Endothelial cell of umbilical vein (primary cell): ENCODE measurements at regions not wholly inside any gene's neighbourhood (a gene's known extent, or its start where the extent isn't known, plus 50 kb on each side); places are given as distances from the start of the nearest gene placed in this dataset.

Experiments used
- BruUV-seq: library from RNA; stranded (reverse); fragments of 400-500 nt; replicated peaks from 2 replicates; lab custom pipeline; 2021; lab: Mats Ljungman, UMichigan
- CTCF ChIA-PET: fragments of 300-600, 350-600 bp; sonication (Branson Sonifier 250); formaldehyde crosslinking; loops from one replicate; lab custom pipeline; 2021; ENCODE audit warnings: antibody characterized with exemption, inconsistent platforms; lab: Charles Lee
- POLR2A ChIA-PET: fragments of 300-600, 350-600 bp; sonication (Branson Sonifier 250); formaldehyde crosslinking; loops from one replicate; lab custom pipeline; 2021; ENCODE audit warnings: antibody characterized with exemption, inconsistent platforms; lab: Charles Lee
- DNase-seq: peaks from one replicate; pipeline ENCODE4 v3.0.0-alpha.2; 2011; ENCODE audit warnings: low read depth, low spot score
- FAIRE-seq: peaks from 2 replicates; lab custom pipeline; 2011; peaks lifted over from hg19 to GRCh38; lab: Jason Lieb, UNC
- H2AFZ ChIP-seq: 2 replicates; pipeline ENCODE4 v1.6.0; 2012; ENCODE audit warnings: low read depth, low read length, control low read depth, inconsistent platforms
- H3K27ac ChIP-seq: 2 replicates; pipeline ENCODE4 v1.5.1; 2011; ENCODE audit warnings: low read depth, mild to moderate bottlenecking, control low read depth, low read length, moderate library complexity; ENCODE audit not compliant: insufficient read depth
- H3K27me3 ChIP-seq, 2 experiments: 2 replicates each; pipeline versions ENCODE4 v1.6.0 to v1.6.1; 2011; ENCODE audit warnings: low read length in 2 of 2, mixed read lengths in 1 of 2; ENCODE audit not compliant: control insufficient read depth in 2 of 2, insufficient read depth in 2 of 2
- H3K36me3 ChIP-seq, 2 experiments: 2 replicates in 1 of 2; 3 replicates in 1 of 2; pipeline ENCODE4 v1.5.1; 2011; ENCODE audit warnings: low read length in 2 of 2, mild to moderate bottlenecking in 1 of 2, moderate library complexity in 1 of 2; ENCODE audit not compliant: control insufficient read depth in 2 of 2, insufficient read depth in 2 of 2; ENCODE audit errors: extremely low read depth in 1 of 2
- H3K4me1 ChIP-seq: 3 replicates; pipeline ENCODE4 v1.5.1; 2011; ENCODE audit warnings: mild to moderate bottlenecking, low read length; ENCODE audit not compliant: control insufficient read depth, insufficient read depth; ENCODE audit errors: extremely low read depth
- H3K4me2 ChIP-seq: 2 replicates; pipeline ENCODE4 v1.6.1; 2011; ENCODE audit warnings: low read length, control low read depth, mixed read lengths; ENCODE audit not compliant: insufficient read depth
- H3K4me3 ChIP-seq, 3 experiments: fragments of 200-600 bp in 1 of 3; sonication (generic), shearing (Covaris generic) in 1 of 3; replicated peaks in 1 of 3; 2 replicates each; pipeline ENCODE4 v1.5.1; 2011 to 2016; ENCODE audit warnings: control low read depth in 3 of 3, low read length in 3 of 3, mild to moderate bottlenecking in 2 of 3, inconsistent platforms in 1 of 3, low read depth in 1 of 3, moderate library complexity in 1 of 3; ENCODE audit not compliant: insufficient read depth in 1 of 3
- H3K79me2 ChIP-seq: 2 replicates; pipeline ENCODE4 v1.6.0; 2012; ENCODE audit warnings: low read length, inconsistent platforms; ENCODE audit not compliant: control insufficient read depth, insufficient read depth
- H3K9ac ChIP-seq: replicated peaks from 2 replicates; pipeline ENCODE3; 2011; ENCODE audit warnings: low read length, control low read depth; ENCODE audit not compliant: insufficient read depth; ENCODE audit errors: extremely low read depth
- H3K9me1 ChIP-seq: replicated peaks from 3 replicates; pipeline ENCODE4 v1.6.0; 2011; ENCODE audit warnings: mild to moderate bottlenecking, low read length; ENCODE audit not compliant: control insufficient read depth, insufficient read depth; ENCODE audit errors: extremely low read depth
- H3K9me3 ChIP-seq: replicated peaks from 2 replicates; pipeline ENCODE4 v1.5.1; 2012; ENCODE audit warnings: low read length, inconsistent platforms; ENCODE audit not compliant: control insufficient read depth, insufficient read depth
- H4K20me1 ChIP-seq: replicated peaks from 2 replicates; pipeline ENCODE3; 2011; ENCODE audit warnings: mild to moderate bottlenecking, low read length; ENCODE audit not compliant: control insufficient read depth, insufficient read depth; ENCODE audit errors: extremely low read depth
- CTCF ChIP-seq, 2 donors: IDR thresholded peaks; 1 replicate in 1 of 2; 2 replicates in 1 of 2; pipeline ENCODE4 v1.5.1; 2011; ENCODE audit warnings: low read length in 2 of 2, mild to moderate bottlenecking in 2 of 2, moderate library complexity in 2 of 2, control low read depth in 1 of 2, inconsistent platforms in 1 of 2, low read depth in 1 of 2; ENCODE audit not compliant: insufficient read depth in 1 of 2; ENCODE audit errors: extremely low read depth in 1 of 2
- EZH2 ChIP-seq: IDR thresholded peaks from 2 replicates; pipeline ENCODE4 v1.6.1; 2012; ENCODE audit warnings: borderline replicate concordance, low read depth, mild to moderate bottlenecking, moderate library complexity, low read length, inconsistent platforms; ENCODE audit not compliant: severe bottlenecking
- FOS ChIP-seq: IDR thresholded peaks from 2 replicates; pipeline ENCODE4 v1.6.1; 2011; ENCODE audit warnings: mild to moderate bottlenecking, low read length, moderate library complexity, borderline replicate concordance; ENCODE audit not compliant: insufficient read depth
- GATA2 ChIP-seq: IDR thresholded peaks from 2 replicates; pipeline ENCODE4 v1.7.0; 2011; ENCODE audit warnings: low read depth, mild to moderate bottlenecking, moderate library complexity, mixed read lengths, low read length; ENCODE audit not compliant: insufficient read length, insufficient read depth
- JUN ChIP-seq: IDR thresholded peaks from 2 replicates; pipeline ENCODE4 v1.6.1; 2011; ENCODE audit warnings: borderline replicate concordance, low read depth; ENCODE audit not compliant: insufficient read length, insufficient read depth
- MAX ChIP-seq: IDR thresholded peaks from 2 replicates; pipeline ENCODE4 v1.6.1; 2011; ENCODE audit not compliant: insufficient read depth, insufficient read length
- MYC ChIP-seq: IDR thresholded peaks from one replicate; pipeline ENCODE4 v1.6.1; 2011; ENCODE audit warnings: mild to moderate bottlenecking, low read depth, low read length
- POLR2A ChIP-seq: IDR thresholded peaks from 2 replicates; pipeline ENCODE4 v1.6.1; 2012; ENCODE audit warnings: low read depth, mild to moderate bottlenecking, control low read depth, low read length
- POLR2AphosphoS5 ChIP-seq: IDR thresholded peaks from 2 replicates; pipeline ENCODE4 v1.6.1; 2012; ENCODE audit warnings: low read depth, mild to moderate bottlenecking, control low read depth, low read length, moderate library complexity; ENCODE audit not compliant: insufficient read depth
- dilution Hi-C: fragments of 300-500 bp; cut with MboI; formaldehyde crosslinking; loops from one replicate; pipeline ENCODE4 v1.15.0; 2019; ENCODE audit warnings: low sequenced_read_pairs; ENCODE audit not compliant: extremely low pct_ligation_motif_present
- intact Hi-C: fragments of 100-400 bp; cut with micrococcal nuclease; formaldehyde crosslinking; loops from one replicate; pipeline ENCODE4 v1.10.0; 2022

- FAIRE-seq, result no peak
Observed at GRCh38 chr11:134654161-134654915, 242.3 kb upstream of the B3GAT1 start.

More at GRCh38 chr11:134654161-134654915, 242.3 kb upstream of the B3GAT1 start:
- Histone ChIP-seq H3K9me3 (peaks cover 3% of the 10 kb centered on the region), H3K4me3 (no peak overlapping the region), H2AFZ (no peak overlapping the region), H4K20me1 (no peaks in the 10 kb centered on the region), H3K4me1 (no peaks in the 10 kb centered on the region), H3K27me3 (no peaks in the 10 kb centered on the region), H3K79me2 (no peaks in the 10 kb centered on the region), H3K4me2 (no peak overlapping the region), H3K27ac (no peak overlapping the region), H3K9ac (no peak overlapping the region), H3K9me1 (no peaks in the 10 kb centered on the region), H3K36me3 (no peaks in the 10 kb centered on the region)
- intact Hi-C loops (no loop called here), dilution Hi-C loops (no loop called here)
- ChIA-PET CTCF (no interaction called here), POLR2A (no interaction called here)
- BruUV-seq, result no TSS peak
- DNase-seq, result no peak
- TF ChIP-seq JUN (no peak), POLR2AphosphoS5 (no peak), MYC (no peak), MAX (no peak), CTCF (IDR thresholded peaks at IDR 0.05; ENCODE audit: extremely low read depth in 1 of 2, insufficient read depth in 1 of 2, low read depth in 1 of 2, low read length in 2 of 2) (no peak), EZH2 (no peak), FOS (no peak), GATA2 (no peak), POLR2A (no peak)
